Endothelial cell of umbilical vein (primary cell): ENCODE measurements at regions not wholly inside any gene's neighbourhood (a gene's known extent, or its start where the extent isn't known, plus 50 kb on each side); places are given as distances from the start of the nearest gene placed in this dataset.

Source experiments
- EZH2 ChIP-seq: IDR thresholded peaks from 2 replicates; pipeline ENCODE4 v1.6.1; 2012; ENCODE audit warnings: borderline replicate concordance, low read depth, mild to moderate bottlenecking, moderate library complexity, low read length, inconsistent platforms; ENCODE audit not compliant: severe bottlenecking
- GATA2 ChIP-seq: IDR thresholded peaks from 2 replicates; pipeline ENCODE4 v1.7.0; 2011; ENCODE audit warnings: low read depth, mild to moderate bottlenecking, moderate library complexity, mixed read lengths, low read length; ENCODE audit not compliant: insufficient read length, insufficient read depth
- JUN ChIP-seq: IDR thresholded peaks from 2 replicates; pipeline ENCODE4 v1.6.1; 2011; ENCODE audit warnings: borderline replicate concordance, low read depth; ENCODE audit not compliant: insufficient read length, insufficient read depth
- MAX ChIP-seq: IDR thresholded peaks from 2 replicates; pipeline ENCODE4 v1.6.1; 2011; ENCODE audit not compliant: insufficient read depth, insufficient read length
- MYC ChIP-seq: IDR thresholded peaks from one replicate; pipeline ENCODE4 v1.6.1; 2011; ENCODE audit warnings: mild to moderate bottlenecking, low read depth, low read length
- POLR2A ChIP-seq: IDR thresholded peaks from 2 replicates; pipeline ENCODE4 v1.6.1; 2012; ENCODE audit warnings: low read depth, mild to moderate bottlenecking, control low read depth, low read length
- POLR2AphosphoS5 ChIP-seq: IDR thresholded peaks from 2 replicates; pipeline ENCODE4 v1.6.1; 2012; ENCODE audit warnings: low read depth, mild to moderate bottlenecking, control low read depth, low read length, moderate library complexity; ENCODE audit not compliant: insufficient read depth
- TF ChIP-seq, protein P1 (sequence below), 2 donors: IDR thresholded peaks; 1 replicate in 1 of 2; 2 replicates in 1 of 2; pipeline ENCODE4 v1.5.1; 2011; ENCODE audit warnings: low read length in 2 of 2, mild to moderate bottlenecking in 2 of 2, moderate library complexity in 2 of 2, control low read depth in 1 of 2, inconsistent platforms in 1 of 2, low read depth in 1 of 2; ENCODE audit not compliant: insufficient read depth in 1 of 2; ENCODE audit errors: extremely low read depth in 1 of 2

DNA sequence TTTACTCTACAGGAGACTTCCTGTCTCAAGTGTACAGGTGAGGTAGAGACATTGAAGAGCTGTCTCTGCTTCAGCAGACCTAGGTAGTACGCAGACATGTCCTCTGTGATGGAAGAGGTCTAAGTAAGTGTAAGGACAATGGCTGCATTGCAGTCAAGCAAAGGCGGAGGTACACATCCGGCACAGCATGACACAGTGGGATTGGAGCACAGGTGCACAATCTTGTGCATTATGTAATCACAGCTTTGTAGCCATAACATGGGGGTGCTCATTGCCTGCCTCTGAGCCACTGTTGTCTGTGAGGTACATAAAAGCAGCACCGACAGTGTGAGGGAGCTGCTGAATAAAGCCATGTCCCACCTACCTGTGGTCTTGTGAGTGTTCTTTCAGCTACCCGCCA is 66.4 kb upstream of the CCDC190 start:
- TF ChIP-seq, protein P1, sequence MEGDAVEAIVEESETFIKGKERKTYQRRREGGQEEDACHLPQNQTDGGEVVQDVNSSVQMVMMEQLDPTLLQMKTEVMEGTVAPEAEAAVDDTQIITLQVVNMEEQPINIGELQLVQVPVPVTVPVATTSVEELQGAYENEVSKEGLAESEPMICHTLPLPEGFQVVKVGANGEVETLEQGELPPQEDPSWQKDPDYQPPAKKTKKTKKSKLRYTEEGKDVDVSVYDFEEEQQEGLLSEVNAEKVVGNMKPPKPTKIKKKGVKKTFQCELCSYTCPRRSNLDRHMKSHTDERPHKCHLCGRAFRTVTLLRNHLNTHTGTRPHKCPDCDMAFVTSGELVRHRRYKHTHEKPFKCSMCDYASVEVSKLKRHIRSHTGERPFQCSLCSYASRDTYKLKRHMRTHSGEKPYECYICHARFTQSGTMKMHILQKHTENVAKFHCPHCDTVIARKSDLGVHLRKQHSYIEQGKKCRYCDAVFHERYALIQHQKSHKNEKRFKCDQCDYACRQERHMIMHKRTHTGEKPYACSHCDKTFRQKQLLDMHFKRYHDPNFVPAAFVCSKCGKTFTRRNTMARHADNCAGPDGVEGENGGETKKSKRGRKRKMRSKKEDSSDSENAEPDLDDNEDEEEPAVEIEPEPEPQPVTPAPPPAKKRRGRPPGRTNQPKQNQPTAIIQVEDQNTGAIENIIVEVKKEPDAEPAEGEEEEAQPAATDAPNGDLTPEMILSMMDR (IDR thresholded peaks at IDR 0.05; ENCODE audit: extremely low read depth in 1 of 2, insufficient read depth in 1 of 2, low read depth in 1 of 2, low read length in 2 of 2) = no peak
- TF ChIP-seq GATA2 = no peak
- no peak for TF ChIP-seq POLR2A
- no peak for TF ChIP-seq MAX
- TF ChIP-seq POLR2AphosphoS5 = no peak
- TF ChIP-seq EZH2 = no peak
- no peak for TF ChIP-seq JUN
- TF ChIP-seq MYC = no peak
